ENCODE measurements at regions not wholly inside any gene's neighbourhood (a gene's known extent, or its start where the extent isn't known, plus 50 kb on each side); places are given as distances from the start of the nearest gene placed in this dataset.

GRCh38 chr15:89393056-89393455, 58.4 kb upstream of the POLG start:
- no peaks in the 10 kb centered on the region for H3K4me1 ChIP-seq (ENCODE audit: control insufficient read depth, insufficient read depth, low read length)
- ChIA-PET POLR2A (no interaction called here), CTCF (interaction anchor here (0.5 to 16.0 kb wide), 6 partner anchors 9 to 105 kb away, joined by 3 to 237 read pairs (median 4); no protein-coding TSS in a partner anchor)
- no peaks in the 10 kb centered on the region for H3K36me3 ChIP-seq (ENCODE audit: control insufficient read depth in 2 of 2, insufficient read depth in 1 of 2, low read length in 2 of 2)
- TF ChIP-seq ZNF335 (tag by site-specific recombination; conservative IDR thresholded peaks at IDR 0.05), result 0 out of 2 replicates have a peak, but pooled peaks have one; percentile 20
- no peak for TF ChIP-seq ZNF416 (tag by site-specific recombination; IDR thresholded peaks at IDR 0.05)
- TF ChIP-seq GLI4 (tag by site-specific recombination; IDR thresholded peaks at IDR 0.05), result no peak
- no peak for TF ChIP-seq SCRT1 (tag by site-specific recombination; IDR thresholded peaks at IDR 0.05; ENCODE audit: borderline replicate concordance)
- TF ChIP-seq ZNF449 (tag by site-specific recombination; IDR thresholded peaks at IDR 0.05), result no peak
- no peak for TF ChIP-seq ZNF785 (tag by site-specific recombination; IDR thresholded peaks at IDR 0.05)
- no peak overlapping the region for H3K4me3 ChIP-seq (ENCODE audit: low read depth, low read length)
- H3K9me3 ChIP-seq (ENCODE audit: control insufficient read depth, insufficient read depth, low read depth, low read length), result no peaks in the 10 kb centered on the region
- H3K27ac ChIP-seq (ENCODE audit: extremely low read depth, low read depth, low read length), result no peak overlapping the region

- no peaks in the 10 kb centered on the region for H3K4me1 ChIP-seq (ENCODE audit: control insufficient read depth, insufficient read depth, low read length)
- H3K9me3 ChIP-seq (ENCODE audit: control insufficient read depth, insufficient read depth, low read depth, low read length), result no peaks in the 10 kb centered on the region
- ChIA-PET CTCF (interaction anchor here (0.6 to 16.0 kb wide), 7 partner anchors 10 to 51 kb away, joined by 3 to 237 read pairs (median 5); no protein-coding TSS in a partner anchor), POLR2A (interaction anchor here (0.7 kb wide), 1 partner anchor 8 kb away, joined by 3 read pairs; no protein-coding TSS in a partner anchor)
- TF ChIP-seq GLIS1 (tag by site-specific recombination; IDR thresholded peaks at IDR 0.05) (peak; percentile 84), ZNF248 (tag by site-specific recombination; IDR thresholded peaks at IDR 0.05) (no peak)
- H3K36me3 ChIP-seq (ENCODE audit: control insufficient read depth in 2 of 2, insufficient read depth in 1 of 2, low read length in 2 of 2), result no peaks in the 10 kb centered on the region
- H3K27ac ChIP-seq (ENCODE audit: extremely low read depth, low read depth, low read length), result no peak overlapping the region
- no peak overlapping the region for H3K4me3 ChIP-seq (ENCODE audit: low read depth, low read length)
Measured at GRCh38 chr15:89391685-89392257, 57.1 kb upstream of the POLG start.

- Histone ChIP-seq H3K9me3 (ENCODE audit: control insufficient read depth, insufficient read depth, low read depth, low read length) (no peaks in the 10 kb centered on the region), H3K4me3 (ENCODE audit: low read depth, low read length) (no peak overlapping the region), H3K27ac (ENCODE audit: extremely low read depth, low read depth, low read length) (no peak overlapping the region), H3K4me1 (ENCODE audit: control insufficient read depth, insufficient read depth, low read length) (no peaks in the 10 kb centered on the region), H3K36me3 (ENCODE audit: control insufficient read depth in 2 of 2, insufficient read depth in 1 of 2, low read length in 2 of 2) (no peaks in the 10 kb centered on the region)
- POLR2A ChIA-PET, result interaction anchor here (1.2 kb wide), 1 partner anchor 12 kb away, joined by 4 read pairs; no protein-coding TSS in a partner anchor
- CTCF ChIA-PET, result interaction anchor here (0.8 to 16.0 kb wide), 7 partner anchors 8 to 44 kb away, joined by 3 to 237 read pairs (median 4); no protein-coding TSS in a partner anchor
- TF ChIP-seq PRDM10 (tag by site-specific recombination; IDR thresholded peaks at IDR 0.05), result 0 out of 2 replicates have a peak, but pooled peaks have one; percentile 17
- no peak for TF ChIP-seq ZNF398 (tag by site-specific recombination; IDR thresholded peaks at IDR 0.05)
- TF ChIP-seq ZIC2 (tag by site-specific recombination; IDR thresholded peaks at IDR 0.05), result peak; percentile 25; the same call in 1 of the 2 replicates
Measured at GRCh38 chr15:89389841-89390603, 55.4 kb upstream of the POLG start.
